Mesenchymal stem cell (in vitro differentiated cells and primary cell): ENCODE measurements at regions not wholly inside any gene's neighbourhood (a gene's known extent, or its start where the extent isn't known, plus 50 kb on each side); places are given as distances from the start of the nearest gene placed in this dataset.

Source experiments
- DNase-seq: peaks from one replicate; pipeline ENCODE4 v3.0.0-alpha.2; 2013
- H2AFZ ChIP-seq: one replicate; pipeline ENCODE4 v1.6.1; 2013; ENCODE audit warnings: low read depth, mild to moderate bottlenecking, control low read depth, inconsistent platforms, low read length, moderate library complexity
- H2AK5ac ChIP-seq: 2 replicates; pipeline ENCODE4 v1.6.1; 2013; ENCODE audit warnings: low read length, moderate library complexity, mild to moderate bottlenecking, inconsistent platforms; ENCODE audit not compliant: severe bottlenecking
- H2BK120ac ChIP-seq: one replicate; pipeline ENCODE4 v1.6.1; 2013; ENCODE audit warnings: low read depth, mild to moderate bottlenecking, inconsistent platforms, low read length, moderate library complexity
- H2BK12ac ChIP-seq, 2 experiments: one replicate each; pipeline ENCODE4 v1.6.1; 2013; ENCODE audit warnings: inconsistent platforms in 2 of 2, low read length in 2 of 2, mild to moderate bottlenecking in 2 of 2, moderate library complexity in 2 of 2, control low read depth in 1 of 2
- H2BK15ac ChIP-seq: one replicate; pipeline ENCODE4 v1.6.1; 2013; ENCODE audit warnings: mild to moderate bottlenecking, low read depth, inconsistent platforms; ENCODE audit not compliant: poor library complexity, severe bottlenecking
- H2BK5ac ChIP-seq: 2 replicates; pipeline ENCODE4 v1.6.1; 2013; ENCODE audit warnings: low read depth, mild to moderate bottlenecking, low read length, control low read depth, inconsistent platforms; ENCODE audit not compliant: poor library complexity, severe bottlenecking
- H3K14ac ChIP-seq, 2 experiments: one replicate each; pipeline ENCODE4 v1.6.1; 2013; ENCODE audit warnings: inconsistent platforms in 2 of 2, low read length in 2 of 2, control low read depth in 1 of 2, mild to moderate bottlenecking in 1 of 2, moderate library complexity in 1 of 2
- H3K18ac ChIP-seq, 2 experiments: one replicate each; pipeline ENCODE4 v1.6.1; 2013; ENCODE audit warnings: inconsistent platforms in 2 of 2, low read length in 2 of 2, control low read depth in 1 of 2, low read depth in 1 of 2, mild to moderate bottlenecking in 1 of 2
- H3K23ac ChIP-seq, 2 experiments: one replicate each; pipeline ENCODE4 v1.6.1; 2013; ENCODE audit warnings: inconsistent platforms in 2 of 2, low read length in 2 of 2, mild to moderate bottlenecking in 2 of 2, moderate library complexity in 2 of 2, control low read depth in 1 of 2
- H3K27ac ChIP-seq: 2 replicates; pipeline ENCODE4 v1.5.1; 2013; ENCODE audit warnings: mild to moderate bottlenecking, moderate library complexity, low read length, control low read depth, inconsistent platforms; ENCODE audit not compliant: poor library complexity, severe bottlenecking
- H3K27me3 ChIP-seq, 2 experiments: 2 replicates each; pipeline versions ENCODE4 v1.6.1 to v1.7.0; 2013; ENCODE audit warnings: low read length in 2 of 2, mild to moderate bottlenecking in 2 of 2, moderate library complexity in 2 of 2, control low read depth in 1 of 2, inconsistent platforms in 1 of 2; ENCODE audit not compliant: control insufficient read depth in 1 of 2, insufficient read depth in 1 of 2
- H3K36me3 ChIP-seq, 2 experiments: 2 replicates each; pipeline versions ENCODE4 v1.6.1 to v1.7.0; 2013; ENCODE audit warnings: low read length in 2 of 2, control low read depth in 1 of 2, inconsistent platforms in 1 of 2, low read depth in 1 of 2, mild to moderate bottlenecking in 1 of 2; ENCODE audit not compliant: insufficient read depth in 2 of 2, control insufficient read depth in 1 of 2
- H3K4ac ChIP-seq, 2 experiments: one replicate each; pipeline ENCODE4 v1.6.1; 2013; ENCODE audit warnings: inconsistent platforms in 2 of 2, low read length in 2 of 2, mild to moderate bottlenecking in 2 of 2, moderate library complexity in 2 of 2, control low read depth in 1 of 2, low read depth in 1 of 2
- H3K4me1 ChIP-seq: 2 replicates; pipeline ENCODE4 v1.6.1; 2013; ENCODE audit warnings: low read depth, low read length, control low read depth; ENCODE audit not compliant: control insufficient read depth, insufficient read depth
- H3K4me2 ChIP-seq: 2 replicates; pipeline ENCODE4 v1.6.1; 2013; ENCODE audit warnings: low read length, mild to moderate bottlenecking, inconsistent platforms; ENCODE audit not compliant: poor library complexity, severe bottlenecking
- H3K4me3 ChIP-seq, 2 experiments: 2 replicates each; pipeline versions ENCODE4 v1.5.1 to v1.7.0; 2013; ENCODE audit warnings: low read length in 2 of 2, mild to moderate bottlenecking in 2 of 2, control low read depth in 1 of 2, low read depth in 1 of 2; ENCODE audit not compliant: insufficient read depth in 1 of 2
- H3K79me1 ChIP-seq: replicated peaks from 2 replicates; pipeline ENCODE4 v1.6.1; 2013; ENCODE audit warnings: mild to moderate bottlenecking, control low read depth, low read length, inconsistent platforms; ENCODE audit not compliant: poor library complexity, severe bottlenecking
- H3K9ac ChIP-seq: 2 replicates; pipeline ENCODE4 v1.7.0; 2013; ENCODE audit warnings: mild to moderate bottlenecking, low read length, moderate library complexity
- H3K9me3 ChIP-seq: 2 replicates; pipeline ENCODE4 v1.7.0; 2013; ENCODE audit warnings: mild to moderate bottlenecking, low read length; ENCODE audit not compliant: control insufficient read depth
- H4K8ac ChIP-seq: one replicate; pipeline ENCODE4 v1.6.1; 2013; ENCODE audit warnings: inconsistent platforms, mild to moderate bottlenecking, low read length, moderate library complexity
- H4K91ac ChIP-seq: one replicate; pipeline ENCODE4 v1.6.1; 2013; ENCODE audit warnings: mild to moderate bottlenecking, low read length, inconsistent platforms
- WGBS: methylation state at CpG from one replicate; pipeline ENCODE4 v1.1.7; 2013; ENCODE audit warnings: mixed read lengths; 5-methylcytosine and 5-hydroxymethylcytosine counted together

- H3K4me2 ChIP-seq = no peak overlapping the region
- peak overlapping the region in 1 of 2 experiments; percentile 93 for H2BK12ac ChIP-seq
- H3K27ac ChIP-seq = no peak overlapping the region
- H3K14ac ChIP-seq = peak overlapping the region in 1 of 2 experiments; percentile 71
- DNase-seq = no peak
- H3K79me1 ChIP-seq = no peaks in the 10 kb centered on the region
- peaks cover 0 to 7% of the 10 kb centered on the region in 2 experiments for H3K27me3 ChIP-seq
- H2BK5ac ChIP-seq = no peak overlapping the region
- H3K4me3 ChIP-seq = no peak overlapping the region
- no peak overlapping the region for H4K8ac ChIP-seq
- H4K91ac ChIP-seq = peak overlapping the region; percentile 61
- WGBS = 84% methylated on average over 8 of the region's 8 CpGs
- peaks cover 3% of the 10 kb centered on the region for H3K4me1 ChIP-seq
- no peak overlapping the region for H3K18ac ChIP-seq
- no peak overlapping the region for H2AK5ac ChIP-seq
- H3K9ac ChIP-seq = no peak overlapping the region
- peak overlapping the region; percentile 61 for H2BK120ac ChIP-seq
- no peaks in the 10 kb centered on the region for H3K9me3 ChIP-seq
- H3K36me3 ChIP-seq = no peaks in the 10 kb centered on the region
- H2AFZ ChIP-seq = no peak overlapping the region
- H3K4ac ChIP-seq = no peak overlapping the region
- no peak overlapping the region for H2BK15ac ChIP-seq
- no peak overlapping the region for H3K23ac ChIP-seq
Observed at GRCh38 chr2:47302308-47302707, 66.8 kb upstream of the EPCAM start.

GRCh38 chr2:47301731-47302130, 67.4 kb upstream of the EPCAM start:
- no peak overlapping the region for H3K27ac ChIP-seq
- H2BK15ac ChIP-seq = no peak overlapping the region
- no peak overlapping the region for H2AK5ac ChIP-seq
- 97% methylated on average over 4 of the region's 4 CpGs for WGBS
- no peak overlapping the region for H4K91ac ChIP-seq
- no peak overlapping the region for H3K14ac ChIP-seq
- no peaks in the 10 kb centered on the region for H3K36me3 ChIP-seq
- H4K8ac ChIP-seq = no peak overlapping the region
- peaks cover 3% of the 10 kb centered on the region for H3K4me1 ChIP-seq
- H3K27me3 ChIP-seq = peaks cover 0 to 7% of the 10 kb centered on the region in 2 experiments
- H3K79me1 ChIP-seq = no peaks in the 10 kb centered on the region
- H2BK12ac ChIP-seq = peak overlapping the region in 1 of 2 experiments; percentile 4
- no peak overlapping the region for H3K18ac ChIP-seq
- no peak overlapping the region for H2AFZ ChIP-seq
- no peak overlapping the region for H3K4me2 ChIP-seq
- no peak for DNase-seq
- no peak overlapping the region for H2BK120ac ChIP-seq
- H3K9ac ChIP-seq = no peak overlapping the region
- no peak overlapping the region for H2BK5ac ChIP-seq
- no peaks in the 10 kb centered on the region for H3K9me3 ChIP-seq
- no peak overlapping the region for H3K4ac ChIP-seq
- H3K4me3 ChIP-seq = no peak overlapping the region
- no peak overlapping the region for H3K23ac ChIP-seq

DNA sequence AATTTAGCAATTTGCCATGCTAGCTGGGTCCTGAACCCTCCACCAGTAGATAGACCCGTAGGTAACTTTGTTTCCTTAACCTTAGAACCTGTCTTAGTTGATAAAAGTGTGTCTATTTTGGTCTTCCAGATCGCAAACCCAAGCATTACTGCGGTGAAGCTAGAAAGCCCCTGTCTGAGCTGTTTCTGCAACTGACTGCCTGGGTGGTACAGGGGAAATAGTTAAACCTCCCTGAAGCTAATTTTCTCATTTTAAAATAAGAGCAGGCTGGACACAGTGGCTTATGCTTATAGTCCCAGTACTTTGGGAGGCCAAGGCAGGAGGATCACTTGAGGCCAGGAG, 67.9 kb upstream of the EPCAM start:
- Histone ChIP-seq H3K23ac (no peak overlapping the region), H2AK5ac (peak overlapping the region; percentile 27), H2BK120ac (no peak overlapping the region), H3K4ac (peak overlapping the region in 1 of 2 experiments; percentile 26), H3K4me1 (peaks cover 3% of the 10 kb centered on the region), H2BK15ac (no peak overlapping the region), H2BK12ac (peak overlapping the region in 1 of 2 experiments; percentile 11), H4K8ac (no peak overlapping the region), H3K36me3 (no peaks in the 10 kb centered on the region), H3K27me3 (peaks cover 0 to 7% of the 10 kb centered on the region in 2 experiments), H4K91ac (no peak overlapping the region), H3K4me3 (no peak overlapping the region), H2BK5ac (no peak overlapping the region), H2AFZ (no peak overlapping the region), H3K4me2 (no peak overlapping the region), H3K18ac (peak overlapping the region in 1 of 2 experiments; percentile 37), H3K9ac (no peak overlapping the region), H3K79me1 (no peaks in the 10 kb centered on the region), H3K27ac (no peak overlapping the region), H3K14ac (peak overlapping the region in 1 of 2 experiments; percentile 66), H3K9me3 (no peaks in the 10 kb centered on the region)
- DNase-seq = no peak
- WGBS = 77% methylated on average over 3 of the region's 3 CpGs

- Histone ChIP-seq H2BK12ac (peak overlapping the region; percentile 29 to 38), H2BK5ac (no peak overlapping the region), H3K27me3 (peaks cover 0 to 7% of the 10 kb centered on the region in 2 experiments), H3K79me1 (no peaks in the 10 kb centered on the region), H3K4me1 (peaks cover 3% of the 10 kb centered on the region), H3K27ac (no peak overlapping the region), H3K4me3 (no peak overlapping the region), H3K4ac (peak overlapping the region; percentile 26 to 46), H2BK15ac (no peak overlapping the region), H2AK5ac (peak overlapping the region; percentile 27), H4K8ac (no peak overlapping the region), H3K9me3 (no peaks in the 10 kb centered on the region), H3K14ac (peak overlapping the region in 1 of 2 experiments; percentile 66), H4K91ac (no peak overlapping the region), H2BK120ac (no peak overlapping the region), H3K18ac (peak overlapping the region in 1 of 2 experiments; percentile 37), H3K23ac (peak overlapping the region in 1 of 2 experiments; percentile 31), H3K36me3 (no peaks in the 10 kb centered on the region), H2AFZ (no peak overlapping the region), H3K4me2 (no peak overlapping the region), H3K9ac (no peak overlapping the region)
- WGBS = 93% methylated on average over 3 of the region's 3 CpGs
- no peak for DNase-seq
Observed at GRCh38 chr2:47300609-47301276, 68.4 kb upstream of the EPCAM start.
